Panc1 (cell line): ENCODE measurements at regions not wholly inside any gene's neighbourhood (a gene's known extent, or its start where the extent isn't known, plus 50 kb on each side); places are given as distances from the start of the nearest gene placed in this dataset.

Experiments
- ATAC-seq: fragments of 200-7000 bp; cut with Tn5 transposase; 2 replicates; pipeline ENCODE4 v1.9.1; 2020; ENCODE audit warnings: mild to moderate bottlenecking, moderate library complexity
- BruUV-seq: library from RNA; stranded (reverse); fragments of 400-500 nt; replicated peaks from 2 replicates; lab custom pipeline; 2021; lab: Mats Ljungman, UMichigan
- CTCF ChIA-PET: fragments of 300-600 bp; sonication (Branson Sonifier 250); formaldehyde crosslinking; loops from one replicate; lab custom pipeline; 2022; ENCODE audit warnings: antibody characterized with exemption; lab: Charles Lee
- POLR2A ChIA-PET: fragments of 300-600 bp; sonication (Branson Sonifier 250); formaldehyde crosslinking; loops from one replicate; lab custom pipeline; 2022; ENCODE audit warnings: antibody characterized with exemption; lab: Charles Lee
- DNase-seq: peaks from one replicate; pipeline ENCODE4 v3.0.0-alpha.2; 2010; ENCODE audit warnings: low read depth, low spot score
- H3K27ac ChIP-seq: 2 replicates; pipeline ENCODE4 v1.5.1; 2011; ENCODE audit warnings: mild to moderate bottlenecking, low read length, inconsistent platforms
- H3K27me3 ChIP-seq: fragments of 200-500 bp; sonication (Bioruptor generic); 2 replicates; pipeline ENCODE4 v1.6.0; 2014; ENCODE audit warnings: low read length, inconsistent platforms; ENCODE audit not compliant: control insufficient read depth, insufficient read depth
- H3K36me3 ChIP-seq: fragments of 200-500 bp; sonication (Bioruptor generic); 2 replicates; pipeline ENCODE4 v1.5.1; 2014; ENCODE audit warnings: inconsistent platforms, mild to moderate bottlenecking, low read length, moderate library complexity; ENCODE audit not compliant: control insufficient read depth, insufficient read depth
- H3K4me1 ChIP-seq: 2 replicates; pipeline ENCODE4 v1.5.1; 2011; ENCODE audit warnings: inconsistent platforms, mild to moderate bottlenecking, low read length, moderate library complexity; ENCODE audit not compliant: control insufficient read depth, insufficient read depth
- H3K4me3 ChIP-seq, 2 experiments: 2 replicates each; pipeline ENCODE4 v1.5.1; 2011 to 2012; ENCODE audit warnings: low read depth in 2 of 2, low read length in 2 of 2, mild to moderate bottlenecking in 2 of 2, inconsistent platforms in 1 of 2, moderate library complexity in 1 of 2
- H3K9me3 ChIP-seq: fragments of 200-500 bp; sonication (Bioruptor generic); 2 replicates; pipeline ENCODE4 v1.5.1; 2014; ENCODE audit warnings: low read depth, mild to moderate bottlenecking, inconsistent platforms, low read length, moderate library complexity; ENCODE audit not compliant: control insufficient read depth, insufficient read depth
- CTCF ChIP-seq: fragments of 450-650 bp; IDR thresholded peaks from 2 replicates; pipeline ENCODE4 v1.5.1; 2017; ENCODE audit warnings: mild to moderate bottlenecking
- POLR2AphosphoS5 ChIP-seq: IDR thresholded peaks from 2 replicates; pipeline ENCODE4 v1.6.1; 2012; ENCODE audit warnings: mild to moderate bottlenecking, low read depth, low read length, moderate library complexity
- REST ChIP-seq, 2 experiments: IDR thresholded peaks; 2 replicates each; pipeline ENCODE4 v1.6.1; 2011 to 2012; ENCODE audit warnings: low read depth in 2 of 2, control low read depth in 1 of 2, low read length in 1 of 2, mild to moderate bottlenecking in 1 of 2, moderate library complexity in 1 of 2; ENCODE audit not compliant: insufficient read depth in 1 of 2
- SIN3A ChIP-seq: IDR thresholded peaks from 2 replicates; pipeline ENCODE4 v1.6.1; 2012; ENCODE audit warnings: low read depth, mild to moderate bottlenecking, low read length, moderate library complexity, borderline replicate concordance; ENCODE audit not compliant: insufficient read depth
- TCF7L2 ChIP-seq: IDR thresholded peaks from 2 replicates; pipeline ENCODE4 v1.6.1; 2011; ENCODE audit warnings: mild to moderate bottlenecking, low read depth, low read length, inconsistent platforms
- in situ Hi-C: cut with HindIII; loops from 2 replicates; pipeline ENCODE4 v1.10.0; 2016; ENCODE audit warnings: low sequenced_read_pairs, low pct_unique_long_range_greater_than_20kb
- intact Hi-C: fragments of 100-400 bp; cut with micrococcal nuclease; formaldehyde crosslinking; loops from one replicate; pipeline ENCODE4 v1.10.0; 2022; ENCODE audit not compliant: unreplicated experiment

GRCh38 chr4:148686449-148686848, 244.2 kb upstream of the NR3C2 start:
- no peaks in the 10 kb centered on the region for H3K36me3 ChIP-seq
- intact Hi-C loops (no loop called here), in situ Hi-C loops (no loop called here)
- H3K4me1 ChIP-seq: no peaks in the 10 kb centered on the region
- TF ChIP-seq SIN3A (no peak), CTCF (no peak), REST (IDR thresholded peaks at IDR 0.05; ENCODE audit: insufficient read depth in 1 of 2, low read depth in 2 of 2, low read length in 1 of 2) (no peak), TCF7L2 (no peak), POLR2AphosphoS5 (no peak)
- H3K27me3 ChIP-seq: no peaks in the 10 kb centered on the region
- POLR2A ChIA-PET: no interaction called here
- CTCF ChIA-PET: no interaction called here
- DNase-seq: no peak
- no peak for ATAC-seq
- H3K9me3 ChIP-seq: no peaks in the 10 kb centered on the region
- H3K4me3 ChIP-seq: no peak overlapping the region
- no peak overlapping the region for H3K27ac ChIP-seq
- BruUV-seq: no TSS peak

- Histone ChIP-seq H3K9me3 (no peaks in the 10 kb centered on the region), H3K27me3 (no peaks in the 10 kb centered on the region), H3K4me1 (no peaks in the 10 kb centered on the region), H3K4me3 (no peak overlapping the region), H3K27ac (no peak overlapping the region), H3K36me3 (no peaks in the 10 kb centered on the region)
- ChIA-PET CTCF (no interaction called here), POLR2A (no interaction called here)
- intact Hi-C loops (no loop called here), in situ Hi-C loops (no loop called here)
- ATAC-seq (no peak), DNase-seq (no peak)
- no TSS peak for BruUV-seq
- TF ChIP-seq TCF7L2: no peak
- no peak for TF ChIP-seq POLR2AphosphoS5
Measured at GRCh38 chr4:148684638-148685037, 242.4 kb upstream of the NR3C2 start.

- ChIA-PET POLR2A (no interaction called here), CTCF (no interaction called here)
- Histone ChIP-seq H3K4me3 (no peak overlapping the region), H3K4me1 (no peaks in the 10 kb centered on the region), H3K27me3 (no peaks in the 10 kb centered on the region), H3K36me3 (no peaks in the 10 kb centered on the region), H3K9me3 (no peaks in the 10 kb centered on the region), H3K27ac (no peak overlapping the region)
- DNase-seq (no peak), ATAC-seq (no peak)
- in situ Hi-C loops (no loop called here), intact Hi-C loops (no loop called here)
- no TSS peak for BruUV-seq
- TF ChIP-seq REST (IDR thresholded peaks at IDR 0.05; ENCODE audit: insufficient read depth in 1 of 2, low read depth in 2 of 2, low read length in 1 of 2): no peak
Measured at GRCh38 chr4:148680884-148681283, 238.7 kb upstream of the NR3C2 start.
